Stomach (tissue), 4 donors: ENCODE measurements at regions not wholly inside any gene's neighbourhood (a gene's known extent, or its start where the extent isn't known, plus 50 kb on each side); places are given as distances from the start of the nearest gene placed in this dataset.

Experiments used
- EP300 ChIP-seq: sonication (generic); formaldehyde crosslinking; IDR thresholded peaks from one replicate; pipeline ENCODE4 v1.6.1; 2017; ENCODE audit warnings: antibody characterized with exemption
- POLR2A ChIP-seq, 4 donors: fragments of 450-650 bp; IDR thresholded peaks; one replicate each; pipeline ENCODE4 v1.6.1; 2016; ENCODE audit warnings: antibody characterized with exemption in 4 of 4, control low read depth in 2 of 4, mild to moderate bottlenecking in 1 of 4, moderate library complexity in 1 of 4
- POLR2AphosphoS5 ChIP-seq, 3 donors: sonication (generic); formaldehyde crosslinking; IDR thresholded peaks; one replicate each; pipeline ENCODE4 v1.6.1; 2016; ENCODE audit warnings: antibody characterized with exemption in 3 of 3
- TF ChIP-seq, protein P1 (sequence below), 7 experiments: fragments of 450-650 bp in 4 of 7; fragments of 200-600 bp in 3 of 7; sonication (generic) in 3 of 7; IDR thresholded peaks; one replicate each; pipeline ENCODE4 v1.5.1; 2016 to 2019; ENCODE audit warnings: antibody characterized with exemption in 7 of 7, control low read depth in 2 of 7, mild to moderate bottlenecking in 1 of 7

- TF ChIP-seq POLR2AphosphoS5 (IDR thresholded peaks at IDR 0.05) (no peak), EP300 (no peak), POLR2A (IDR thresholded peaks at IDR 0.05) (no peak)
- TF ChIP-seq, protein P1, sequence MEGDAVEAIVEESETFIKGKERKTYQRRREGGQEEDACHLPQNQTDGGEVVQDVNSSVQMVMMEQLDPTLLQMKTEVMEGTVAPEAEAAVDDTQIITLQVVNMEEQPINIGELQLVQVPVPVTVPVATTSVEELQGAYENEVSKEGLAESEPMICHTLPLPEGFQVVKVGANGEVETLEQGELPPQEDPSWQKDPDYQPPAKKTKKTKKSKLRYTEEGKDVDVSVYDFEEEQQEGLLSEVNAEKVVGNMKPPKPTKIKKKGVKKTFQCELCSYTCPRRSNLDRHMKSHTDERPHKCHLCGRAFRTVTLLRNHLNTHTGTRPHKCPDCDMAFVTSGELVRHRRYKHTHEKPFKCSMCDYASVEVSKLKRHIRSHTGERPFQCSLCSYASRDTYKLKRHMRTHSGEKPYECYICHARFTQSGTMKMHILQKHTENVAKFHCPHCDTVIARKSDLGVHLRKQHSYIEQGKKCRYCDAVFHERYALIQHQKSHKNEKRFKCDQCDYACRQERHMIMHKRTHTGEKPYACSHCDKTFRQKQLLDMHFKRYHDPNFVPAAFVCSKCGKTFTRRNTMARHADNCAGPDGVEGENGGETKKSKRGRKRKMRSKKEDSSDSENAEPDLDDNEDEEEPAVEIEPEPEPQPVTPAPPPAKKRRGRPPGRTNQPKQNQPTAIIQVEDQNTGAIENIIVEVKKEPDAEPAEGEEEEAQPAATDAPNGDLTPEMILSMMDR (IDR thresholded peaks at IDR 0.05), result no peak
These were observed 93.1 kb upstream of the TMED7 start for GRCh38 chr5:115718927-115719326.
